RWPE2 (cell line): ENCODE measurements at regions not wholly inside any gene's neighbourhood (a gene's known extent, or its start where the extent isn't known, plus 50 kb on each side); places are given as distances from the start of the nearest gene placed in this dataset.
A peak's percentile ranks its signal among the peaks of the same experiment; 100 is the strongest.
"Not testable (repeated sequence)": the region's sequence is repeated elsewhere in the genome, so short reads cannot be mapped to it uniquely, and the experiment has no call there.

Experiments used
- ATAC-seq: fragments of 200-7000 bp; cut with Tn5 transposase; 3 replicates; pipeline ENCODE4 v1.9.1; 2021; ENCODE audit warnings: low read depth
- DNase-seq: peaks from one replicate; pipeline ENCODE4 v3.0.0-alpha.2; 2020; ENCODE audit warnings: low spot score
- H3K27ac ChIP-seq: fragments of 450-650 bp; 2 replicates; pipeline ENCODE4 v1.5.1; 2017; ENCODE audit warnings: mild to moderate bottlenecking; ENCODE audit not compliant: poor library complexity, severe bottlenecking
- H3K27me3 ChIP-seq: fragments of 250-450 bp; sonication (Bioruptor Pico); 2 replicates; pipeline ENCODE4 v1.5.1; 2021; ENCODE audit warnings: mild to moderate bottlenecking, moderate library complexity; ENCODE audit not compliant: insufficient read depth, poor library complexity, severe bottlenecking
- H3K36me3 ChIP-seq: fragments of 250-450 bp; sonication (Bioruptor Pico); 2 replicates; pipeline ENCODE4 v1.5.1; 2020; ENCODE audit warnings: low read depth, mild to moderate bottlenecking, moderate library complexity
- H3K4me1 ChIP-seq: fragments of 250-450 bp; sonication (Bioruptor Pico); 2 replicates; pipeline ENCODE4 v1.5.1; 2021; ENCODE audit warnings: mild to moderate bottlenecking, moderate library complexity; ENCODE audit not compliant: insufficient read depth, poor library complexity, severe bottlenecking
- H3K4me3 ChIP-seq: fragments of 250-450 bp; sonication (Bioruptor Pico); 2 replicates; pipeline ENCODE4 v1.5.1; 2021; ENCODE audit warnings: mild to moderate bottlenecking, moderate library complexity; ENCODE audit not compliant: severe bottlenecking
- H3K9me3 ChIP-seq: fragments of 250-450 bp; sonication (Bioruptor Pico); 2 replicates; pipeline ENCODE4 v1.5.1; 2021; ENCODE audit warnings: mild to moderate bottlenecking, moderate library complexity; ENCODE audit not compliant: severe bottlenecking
- CTCF ChIP-seq: fragments of 450-650 bp; IDR thresholded peaks from one replicate; pipeline ENCODE4 v1.5.1; 2017; ENCODE audit warnings: mild to moderate bottlenecking, moderate library complexity; ENCODE audit not compliant: poor library complexity, severe bottlenecking

GRCh38 chr20:50359607-50360217, 150.5 kb upstream of the PTPN1 start:
- peaks cover 5% of the 10 kb centered on the region for H3K4me1 ChIP-seq
- H3K9me3 ChIP-seq, result no peaks in the 10 kb centered on the region
- no peaks in the 10 kb centered on the region for H3K36me3 ChIP-seq
- no peak for TF ChIP-seq CTCF
- no peak overlapping the region for H3K27ac ChIP-seq
- H3K4me3 ChIP-seq, result no peak overlapping the region
- H3K27me3 ChIP-seq, result no peaks in the 10 kb centered on the region
- ATAC-seq (0 out of 3 replicates have a peak, but pooled peaks have one; percentile 18), DNase-seq (no peak)

- Histone ChIP-seq H3K36me3 (no peaks in the 10 kb centered on the region), H3K27me3 (no peaks in the 10 kb centered on the region), H3K27ac (no peak overlapping the region), H3K9me3 (no peaks in the 10 kb centered on the region), H3K4me3 (no peak overlapping the region), H3K4me1 (peaks cover 5% of the 10 kb centered on the region)
- ATAC-seq, result peak; percentile 43; the same call in 2 of the 3 replicates
- TF ChIP-seq CTCF, result no peak
- no peak for DNase-seq
Measured at GRCh38 chr20:50360218-50360672, 149.9 kb upstream of the PTPN1 start.

- peaks cover 5% of the 10 kb centered on the region for H3K4me1 ChIP-seq
- H3K27me3 ChIP-seq, result no peaks in the 10 kb centered on the region
- no peaks in the 10 kb centered on the region for H3K36me3 ChIP-seq
- no peaks in the 10 kb centered on the region for H3K9me3 ChIP-seq
- H3K4me3 ChIP-seq, result no peak overlapping the region
- no peak for TF ChIP-seq CTCF
- no peak overlapping the region for H3K27ac ChIP-seq
- ATAC-seq (no peak), DNase-seq (no peak)
Measured at GRCh38 chr20:50360921-50361320, 149.3 kb upstream of the PTPN1 start.

GRCh38 chr20:50362177-50362576, 148.0 kb upstream of the PTPN1 start:
- H3K4me3 ChIP-seq, H3K4me1 ChIP-seq, H3K36me3 ChIP-seq, H3K27ac ChIP-seq, H3K27me3 ChIP-seq, H3K9me3 ChIP-seq, DNase-seq, ATAC-seq: not testable (repeated sequence)

- H3K4me3 ChIP-seq, result no peak overlapping the region
- no peaks in the 10 kb centered on the region for H3K36me3 ChIP-seq
- DNase-seq, result no peak
- no peak overlapping the region for H3K27ac ChIP-seq
- no peak for ATAC-seq
- no peak for TF ChIP-seq CTCF
- peaks cover 5% of the 10 kb centered on the region for H3K4me1 ChIP-seq
- no peaks in the 10 kb centered on the region for H3K9me3 ChIP-seq
- no peaks in the 10 kb centered on the region for H3K27me3 ChIP-seq
Measured at GRCh38 chr20:50363027-50363426, 147.2 kb upstream of the PTPN1 start.
